ENCODE measurements at regions not wholly inside any gene's neighbourhood (a gene's known extent, or its start where the extent isn't known, plus 50 kb on each side); places are given as distances from the start of the nearest gene placed in this dataset.
"Not testable (repeated sequence)": the region's sequence is repeated elsewhere in the genome, so short reads cannot be mapped to it uniquely, and the experiment has no call there.

- not testable (repeated sequence) for TF ChIP-seq CTCF, POLR2A (IDR thresholded peaks at IDR 0.05)
Measured at GRCh38 chr5:1617236-1617755, 93.5 kb upstream of the LPCAT1 start.

Measured in adrenal gland (tissue), 5 donors.